ENCODE measurements at regions not wholly inside any gene's neighbourhood (a gene's known extent, or its start where the extent isn't known, plus 50 kb on each side); places are given as distances from the start of the nearest gene placed in this dataset.

DNA sequence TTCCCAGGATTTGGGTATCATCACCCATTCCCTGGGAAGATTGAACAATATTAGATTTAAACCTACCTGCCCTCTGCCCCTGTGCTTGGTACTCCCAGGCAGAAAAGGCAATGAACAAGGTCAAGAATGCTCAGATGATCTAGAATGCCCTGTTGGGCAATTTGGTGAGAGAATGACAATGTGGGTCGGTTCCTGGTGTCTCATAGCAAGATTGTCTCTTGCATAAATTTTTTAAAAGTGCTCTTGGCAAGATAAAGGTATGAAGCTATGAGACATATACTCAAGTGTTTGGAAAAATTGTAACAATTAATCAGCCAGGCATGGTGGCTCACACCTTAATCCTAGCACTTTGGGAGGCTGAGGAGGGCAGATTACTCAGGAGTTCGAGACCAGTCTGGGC, 86.0 kb upstream of the OTX2 start:
- TF ChIP-seq POLR2A (IDR thresholded peaks at IDR 0.05): no peak
- TF ChIP-seq, protein P1, sequence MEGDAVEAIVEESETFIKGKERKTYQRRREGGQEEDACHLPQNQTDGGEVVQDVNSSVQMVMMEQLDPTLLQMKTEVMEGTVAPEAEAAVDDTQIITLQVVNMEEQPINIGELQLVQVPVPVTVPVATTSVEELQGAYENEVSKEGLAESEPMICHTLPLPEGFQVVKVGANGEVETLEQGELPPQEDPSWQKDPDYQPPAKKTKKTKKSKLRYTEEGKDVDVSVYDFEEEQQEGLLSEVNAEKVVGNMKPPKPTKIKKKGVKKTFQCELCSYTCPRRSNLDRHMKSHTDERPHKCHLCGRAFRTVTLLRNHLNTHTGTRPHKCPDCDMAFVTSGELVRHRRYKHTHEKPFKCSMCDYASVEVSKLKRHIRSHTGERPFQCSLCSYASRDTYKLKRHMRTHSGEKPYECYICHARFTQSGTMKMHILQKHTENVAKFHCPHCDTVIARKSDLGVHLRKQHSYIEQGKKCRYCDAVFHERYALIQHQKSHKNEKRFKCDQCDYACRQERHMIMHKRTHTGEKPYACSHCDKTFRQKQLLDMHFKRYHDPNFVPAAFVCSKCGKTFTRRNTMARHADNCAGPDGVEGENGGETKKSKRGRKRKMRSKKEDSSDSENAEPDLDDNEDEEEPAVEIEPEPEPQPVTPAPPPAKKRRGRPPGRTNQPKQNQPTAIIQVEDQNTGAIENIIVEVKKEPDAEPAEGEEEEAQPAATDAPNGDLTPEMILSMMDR (IDR thresholded peaks at IDR 0.05): no peak
